HepG2 (cell line): ENCODE measurements at regions not wholly inside any gene's neighbourhood (a gene's known extent, or its start where the extent isn't known, plus 50 kb on each side); places are given as distances from the start of the nearest gene placed in this dataset.

ENCODE experiments used
- ATAC-seq: fragments of 200-7000 bp; cut with Tn5 transposase; 3 replicates; pipeline ENCODE4 v1.9.1; 2020; ENCODE audit warnings: mild to moderate bottlenecking, moderate library complexity
- BruUV-seq: library from RNA; stranded (reverse); fragments of 400-500 nt; replicated peaks from 2 replicates; lab custom pipeline; 2021; lab: Mats Ljungman, UMichigan
- CTCF ChIA-PET: fragments of 300-600 bp; formaldehyde crosslinking; extraction: SDS; loops from one replicate; lab custom pipeline; 2021; ENCODE audit warnings: low total read pairs, inconsistent platforms, low intra/inter-chr PET ratio; lab: Yijun Ruan, JAX
- POLR2A ChIA-PET: fragments of 350-600 bp; sonication (Branson Sonifier 250); formaldehyde crosslinking; loops from one replicate; lab custom pipeline; 2020; ENCODE audit warnings: antibody characterized with exemption, inconsistent platforms; lab: Yijun Ruan, JAX
- DNase-seq: peaks from one replicate; pipeline ENCODE4 v3.0.0-alpha.2; 2015; ENCODE audit warnings: low spot score
- FAIRE-seq: peaks from 3 replicates; lab custom pipeline; 2011; peaks lifted over from hg19 to GRCh38; lab: Jason Lieb, UNC
- H2AFZ ChIP-seq: one replicate; pipeline ENCODE4 v1.6.1; 2011; ENCODE audit warnings: low read length, inconsistent platforms
- H3K27ac ChIP-seq: fragments of 300-600 bp; 3 replicates; pipeline ENCODE4 v1.8.0; 2011; ENCODE audit warnings: mixed run types, mild to moderate bottlenecking, mixed read lengths, low read length, inconsistent platforms; ENCODE audit not compliant: insufficient read depth; ENCODE audit errors: extremely low read length
- H3K27me3 ChIP-seq, 2 experiments: fragments of 200-600 bp in 1 of 2; 2 replicates in 1 of 2; 3 replicates in 1 of 2; pipeline versions ENCODE4 v1.6.0 to v1.8.0; 2011; ENCODE audit warnings: low read length in 2 of 2, mild to moderate bottlenecking in 2 of 2, moderate library complexity in 2 of 2, inconsistent platforms in 1 of 2; ENCODE audit not compliant: insufficient read depth in 2 of 2, control insufficient read depth in 1 of 2
- H3K36me3 ChIP-seq, 2 experiments: fragments of 200-600 bp in 1 of 2; replicated peaks in 1 of 2; 2 replicates in 1 of 2; 3 replicates in 1 of 2; pipeline versions ENCODE4 v1.5.1 to v1.8.0; 2011; ENCODE audit warnings: low read length in 2 of 2, inconsistent platforms in 1 of 2; ENCODE audit not compliant: insufficient read depth in 2 of 2, control insufficient read depth in 1 of 2
- H3K4me1 ChIP-seq: 2 replicates; pipeline ENCODE4 v1.5.1; 2012; ENCODE audit warnings: low read length, inconsistent platforms; ENCODE audit not compliant: insufficient read depth
- H3K4me2 ChIP-seq: 2 replicates; pipeline ENCODE4 v1.6.0; 2011; ENCODE audit warnings: low read depth, low read length, inconsistent platforms
- H3K4me3 ChIP-seq, 3 experiments: fragments of 200-600 bp in 1 of 3; sonication (generic), shearing (Covaris generic) in 1 of 3; replicated peaks in 1 of 3; 2 replicates each; pipeline ENCODE4 v1.5.1; 2011 to 2016; ENCODE audit warnings: low read length in 3 of 3, inconsistent platforms in 2 of 3, low read depth in 2 of 3, mild to moderate bottlenecking in 2 of 3, control low read depth in 1 of 3, mixed read lengths in 1 of 3; ENCODE audit not compliant: insufficient read depth in 1 of 3
- H3K79me2 ChIP-seq: one replicate; pipeline ENCODE4 v1.6.1; 2011; ENCODE audit warnings: low read length, inconsistent platforms; ENCODE audit not compliant: insufficient read depth
- H3K9ac ChIP-seq: 2 replicates; pipeline ENCODE4 v1.6.0; 2011; ENCODE audit warnings: mild to moderate bottlenecking, low read depth, low read length, inconsistent platforms; ENCODE audit not compliant: insufficient read depth
- H3K9me3 ChIP-seq: 2 replicates; pipeline ENCODE4 v1.5.1; 2012; ENCODE audit warnings: mild to moderate bottlenecking, low read length
- H4K20me1 ChIP-seq: 2 replicates; pipeline ENCODE4 v1.6.0; 2011; ENCODE audit warnings: inconsistent platforms, mild to moderate bottlenecking, low read length, moderate library complexity; ENCODE audit not compliant: insufficient read depth
- CENPT ChIP-seq: sonication (generic); formaldehyde crosslinking; IDR thresholded peaks from 2 replicates; pipeline ENCODE4 v1.8.0; 2022; ENCODE audit warnings: low read depth, mild to moderate bottlenecking, moderate library complexity, missing genetic modification reagents
- MAFK ChIP-seq, 2 experiments: IDR thresholded peaks in 1 of 2; conservative IDR thresholded peaks in 1 of 2; 2 replicates each; pipeline ENCODE4 v1.6.1; 2011; ENCODE audit warnings: improper control_type of control experiment in 2 of 2, low read length in 2 of 2
- NCOR1 ChIP-seq: fragments of 200-600 bp; sonication (generic); IDR thresholded peaks from 2 replicates; pipeline ENCODE4 v1.7.0; 2017; ENCODE audit warnings: antibody characterized with exemption, low read length, borderline replicate concordance
- POLR2AphosphoS2 ChIP-seq: IDR thresholded peaks from 2 replicates; pipeline ENCODE4 v1.6.1; 2011; ENCODE audit warnings: low read depth, low read length, improper control_type of control experiment
- PRPF4 ChIP-seq: fragments of 200-400 bp; formaldehyde crosslinking; IDR thresholded peaks from 2 replicates; pipeline ENCODE4 v1.6.1; 2016; ENCODE audit warnings: low read length, low read depth; ENCODE audit not compliant: poor library complexity, severe bottlenecking
- ZNF678 ChIP-seq: sonication (generic); formaldehyde crosslinking; IDR thresholded peaks from 2 replicates; pipeline ENCODE4 v1.4.0; 2020; ENCODE audit warnings: mild to moderate bottlenecking, missing genetic modification reagents
- WGBS: methylation state at CpG from one replicate; pipeline ENCODE4 v1.1.6; 2017; ENCODE audit warnings: low lambda C conversion rate; 5-methylcytosine and 5-hydroxymethylcytosine counted together
- in situ Hi-C: cut with HindIII; loops from 2 replicates; pipeline ENCODE4 v1.10.0; 2017; ENCODE audit warnings: low pct_unique_long_range_greater_than_20kb; ENCODE audit not compliant: extremely low pct_ligation_motif_present
- intact Hi-C: fragments of 100-400 bp; cut with micrococcal nuclease; formaldehyde crosslinking; loops from one replicate; pipeline ENCODE4 v1.10.0; 2022; ENCODE audit not compliant: unreplicated experiment
- TF ChIP-seq, protein P1 (sequence below): sonication (generic); formaldehyde crosslinking; IDR thresholded peaks from 2 replicates; pipeline ENCODE4 v1.9.0; 2021; ENCODE audit warnings: mild to moderate bottlenecking, missing genetic modification reagents

DNA sequence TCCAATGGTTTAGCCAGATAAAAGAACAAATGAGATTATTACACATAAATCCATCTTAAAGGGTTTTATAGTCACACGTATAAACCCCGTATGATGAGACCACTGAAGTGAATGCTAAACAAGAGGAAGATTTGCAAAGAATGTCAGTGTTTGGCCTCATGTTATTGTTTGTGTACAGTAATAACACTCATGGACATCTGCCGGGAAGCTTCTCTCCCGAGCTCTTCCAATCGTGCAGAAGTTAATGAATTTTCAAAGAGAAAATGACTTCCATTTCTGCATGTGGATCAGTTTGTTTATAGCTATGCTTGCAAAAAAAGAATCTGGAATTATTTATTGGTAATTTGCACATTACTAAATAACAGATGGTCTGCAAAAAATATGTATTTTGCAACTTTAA lies 88.5 kb upstream of the APCDD1 start:
- Histone ChIP-seq H2AFZ (no peak overlapping the region), H3K4me3 (no peak overlapping the region), H3K9ac (no peak overlapping the region), H3K4me2 (no peak overlapping the region), H3K79me2 (no peaks in the 10 kb centered on the region), H3K4me1 (no peaks in the 10 kb centered on the region), H3K9me3 (no peaks in the 10 kb centered on the region), H4K20me1 (no peaks in the 10 kb centered on the region), H3K27ac (no peak overlapping the region), H3K27me3 (no peaks in the 10 kb centered on the region), H3K36me3 (no peaks in the 10 kb centered on the region)
- TF ChIP-seq CENPT (CRISPR knock-in tag) (no peak), NCOR1 (no peak), MAFK (conservative IDR thresholded peaks at IDR 0.05 in 1 of 2, IDR thresholded peaks at IDR 0.05 in 1 of 2; ENCODE audit: low read length in 2 of 2) (peak in 1 of 2 experiments; percentile 14; a peak in 1 of 4 replicates), ZNF678 (CRISPR knock-in tag) (no peak), POLR2AphosphoS2 (no peak), PRPF4 (no peak)
- TF ChIP-seq, protein P1, sequence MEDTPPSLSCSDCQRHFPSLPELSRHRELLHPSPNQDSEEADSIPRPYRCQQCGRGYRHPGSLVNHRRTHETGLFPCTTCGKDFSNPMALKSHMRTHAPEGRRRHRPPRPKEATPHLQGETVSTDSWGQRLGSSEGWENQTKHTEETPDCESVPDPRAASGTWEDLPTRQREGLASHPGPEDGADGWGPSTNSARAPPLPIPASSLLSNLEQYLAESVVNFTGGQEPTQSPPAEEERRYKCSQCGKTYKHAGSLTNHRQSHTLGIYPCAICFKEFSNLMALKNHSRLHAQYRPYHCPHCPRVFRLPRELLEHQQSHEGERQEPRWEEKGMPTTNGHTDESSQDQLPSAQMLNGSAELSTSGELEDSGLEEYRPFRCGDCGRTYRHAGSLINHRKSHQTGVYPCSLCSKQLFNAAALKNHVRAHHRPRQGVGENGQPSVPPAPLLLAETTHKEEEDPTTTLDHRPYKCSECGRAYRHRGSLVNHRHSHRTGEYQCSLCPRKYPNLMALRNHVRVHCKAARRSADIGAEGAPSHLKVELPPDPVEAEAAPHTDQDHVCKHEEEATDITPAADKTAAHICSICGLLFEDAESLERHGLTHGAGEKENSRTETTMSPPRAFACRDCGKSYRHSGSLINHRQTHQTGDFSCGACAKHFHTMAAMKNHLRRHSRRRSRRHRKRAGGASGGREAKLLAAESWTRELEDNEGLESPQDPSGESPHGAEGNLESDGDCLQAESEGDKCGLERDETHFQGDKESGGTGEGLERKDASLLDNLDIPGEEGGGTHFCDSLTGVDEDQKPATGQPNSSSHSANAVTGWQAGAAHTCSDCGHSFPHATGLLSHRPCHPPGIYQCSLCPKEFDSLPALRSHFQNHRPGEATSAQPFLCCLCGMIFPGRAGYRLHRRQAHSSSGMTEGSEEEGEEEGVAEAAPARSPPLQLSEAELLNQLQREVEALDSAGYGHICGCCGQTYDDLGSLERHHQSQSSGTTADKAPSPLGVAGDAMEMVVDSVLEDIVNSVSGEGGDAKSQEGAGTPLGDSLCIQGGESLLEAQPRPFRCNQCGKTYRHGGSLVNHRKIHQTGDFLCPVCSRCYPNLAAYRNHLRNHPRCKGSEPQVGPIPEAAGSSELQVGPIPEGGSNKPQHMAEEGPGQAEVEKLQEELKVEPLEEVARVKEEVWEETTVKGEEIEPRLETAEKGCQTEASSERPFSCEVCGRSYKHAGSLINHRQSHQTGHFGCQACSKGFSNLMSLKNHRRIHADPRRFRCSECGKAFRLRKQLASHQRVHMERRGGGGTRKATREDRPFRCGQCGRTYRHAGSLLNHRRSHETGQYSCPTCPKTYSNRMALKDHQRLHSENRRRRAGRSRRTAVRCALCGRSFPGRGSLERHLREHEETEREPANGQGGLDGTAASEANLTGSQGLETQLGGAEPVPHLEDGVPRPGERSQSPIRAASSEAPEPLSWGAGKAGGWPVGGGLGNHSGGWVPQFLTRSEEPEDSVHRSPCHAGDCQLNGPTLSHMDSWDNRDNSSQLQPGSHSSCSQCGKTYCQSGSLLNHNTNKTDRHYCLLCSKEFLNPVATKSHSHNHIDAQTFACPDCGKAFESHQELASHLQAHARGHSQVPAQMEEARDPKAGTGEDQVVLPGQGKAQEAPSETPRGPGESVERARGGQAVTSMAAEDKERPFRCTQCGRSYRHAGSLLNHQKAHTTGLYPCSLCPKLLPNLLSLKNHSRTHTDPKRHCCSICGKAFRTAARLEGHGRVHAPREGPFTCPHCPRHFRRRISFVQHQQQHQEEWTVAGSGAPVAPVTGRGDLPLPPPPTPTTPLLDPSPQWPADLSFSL (CRISPR knock-in tag) = no peak
- intact Hi-C loops (no loop called here), in situ Hi-C loops (no loop called here)
- WGBS = 75% methylated on average over 5 of the region's 5 CpGs
- ChIA-PET CTCF (no interaction called here), POLR2A (no interaction called here)
- no TSS peak for BruUV-seq
- no peak for ATAC-seq
- no peak for DNase-seq
- no peak for FAIRE-seq
